ENCODE measurements at regions not wholly inside any gene's neighbourhood (a gene's known extent, or its start where the extent isn't known, plus 50 kb on each side); places are given as distances from the start of the nearest gene placed in this dataset.

- WGBS, 2 donors, result 83 to 97% methylated on average over 1 of the region's 1 CpG
- DNase-seq (no peak), ATAC-seq (ENCODE audit: low FRiP score in 2 of 2) (no peak)
- TF ChIP-seq POLR2AphosphoS5 (IDR thresholded peaks at IDR 0.05), result no peak
- no peak overlapping the region for H3K4me3 ChIP-seq
- no peaks in the 10 kb centered on the region for H3K4me1 ChIP-seq
- no peaks in the 10 kb centered on the region for H3K27me3 ChIP-seq
- no peaks in the 10 kb centered on the region for H3K9me3 ChIP-seq
- H3K36me3 ChIP-seq, result no peaks in the 10 kb centered on the region
- no peak overlapping the region for H3K27ac ChIP-seq
Observed at GRCh38 chr1:191592039-191592438, 566.2 kb upstream of the RGS18 start.

- Histone ChIP-seq H3K36me3 (no peaks in the 10 kb centered on the region), H3K27me3 (no peaks in the 10 kb centered on the region), H3K9me3 (no peaks in the 10 kb centered on the region), H3K4me3 (no peak overlapping the region), H3K4me1 (no peaks in the 10 kb centered on the region), H3K27ac (no peak overlapping the region)
- no peak for ATAC-seq (ENCODE audit: low FRiP score in 2 of 2)
- WGBS, 2 donors, result 75 to 80% methylated on average over 2 of the region's 2 CpGs
- TF ChIP-seq POLR2A (IDR thresholded peaks at IDR 0.05), result no peak
- no peak for TF ChIP-seq POLR2AphosphoS5 (IDR thresholded peaks at IDR 0.05)
- no peak for TF ChIP-seq EP300 (IDR thresholded peaks at IDR 0.05)
- no peak for TF ChIP-seq CTCF (IDR thresholded peaks at IDR 0.05)
- DNase-seq, result no peak
Observed at GRCh38 chr1:191592907-191593306, 565.4 kb upstream of the RGS18 start.

- peak in 1 of 2 donors; percentile 11 for ATAC-seq (ENCODE audit: low FRiP score in 2 of 2)
- Histone ChIP-seq H3K27ac (no peak overlapping the region), H3K27me3 (no peaks in the 10 kb centered on the region), H3K36me3 (no peaks in the 10 kb centered on the region), H3K9me3 (no peaks in the 10 kb centered on the region), H3K4me1 (no peaks in the 10 kb centered on the region), H3K4me3 (no peak overlapping the region)
- DNase-seq, result no peak
- no peak for TF ChIP-seq POLR2AphosphoS5 (IDR thresholded peaks at IDR 0.05)
- no peak for TF ChIP-seq EP300 (IDR thresholded peaks at IDR 0.05)
- no peak for TF ChIP-seq POLR2A (IDR thresholded peaks at IDR 0.05)
- no peak for TF ChIP-seq CTCF (IDR thresholded peaks at IDR 0.05)
- WGBS, 2 donors, result 82 to 91% methylated on average over 3 of the region's 3 CpGs
Observed at GRCh38 chr1:191595170-191595569, 563.1 kb upstream of the RGS18 start.

GRCh38 chr1:191608367-191608766 is 549.9 kb upstream of the RGS18 start:
- 82 to 84% methylated on average over 4 of the region's 4 CpGs for WGBS, 2 donors
- H3K27ac ChIP-seq, result no peak overlapping the region
- peak in 1 of 2 donors; percentile 55 for ATAC-seq (ENCODE audit: low FRiP score in 2 of 2)
- no peaks in the 10 kb centered on the region for H3K36me3 ChIP-seq
- H3K9me3 ChIP-seq, result no peaks in the 10 kb centered on the region
- no peaks in the 10 kb centered on the region for H3K27me3 ChIP-seq
- no peak for TF ChIP-seq POLR2A (IDR thresholded peaks at IDR 0.05)
- no peak for TF ChIP-seq POLR2AphosphoS5 (IDR thresholded peaks at IDR 0.05)
- no peak for TF ChIP-seq EP300 (IDR thresholded peaks at IDR 0.05)
- TF ChIP-seq CTCF (IDR thresholded peaks at IDR 0.05), result no peak
- DNase-seq, result no peak
- no peak overlapping the region for H3K4me3 ChIP-seq
- no peaks in the 10 kb centered on the region for H3K4me1 ChIP-seq

- H3K36me3 ChIP-seq, result no peaks in the 10 kb centered on the region
- ATAC-seq (ENCODE audit: low FRiP score in 2 of 2) (no peak), DNase-seq (no peak)
- no peak overlapping the region for H3K27ac ChIP-seq
- TF ChIP-seq POLR2AphosphoS5 (IDR thresholded peaks at IDR 0.05), result no peak
- TF ChIP-seq CTCF (IDR thresholded peaks at IDR 0.05), result no peak
- no peak for TF ChIP-seq POLR2A (IDR thresholded peaks at IDR 0.05)
- no peak for TF ChIP-seq EP300 (IDR thresholded peaks at IDR 0.05)
- no peaks in the 10 kb centered on the region for H3K27me3 ChIP-seq
- no peaks in the 10 kb centered on the region for H3K4me1 ChIP-seq
- no peak overlapping the region for H3K4me3 ChIP-seq
- H3K9me3 ChIP-seq, result no peaks in the 10 kb centered on the region
Observed at GRCh38 chr1:191609305-191609704, 549.0 kb upstream of the RGS18 start.

Data from upper lobe of left lung (tissue), 6 donors.